GM23338 (cell line): ENCODE measurements at regions not wholly inside any gene's neighbourhood (a gene's known extent, or its start where the extent isn't known, plus 50 kb on each side); places are given as distances from the start of the nearest gene placed in this dataset.

Source experiments
- ATAC-seq: fragments of 200-7000 bp; cut with Tn5 transposase; 3 replicates; pipeline ENCODE4 v1.9.1; 2020
- DNase-seq: peaks from one replicate; pipeline ENCODE4 v3.0.0-alpha.2; 2015; ENCODE audit warnings: low spot score
- H2AFZ ChIP-seq: fragments of 200-600 bp; sonication (generic); 2 replicates; pipeline ENCODE4 v1.8.0; 2016; ENCODE audit warnings: antibody characterized with exemption, mild to moderate bottlenecking, moderate library complexity
- H3F3A ChIP-seq: fragments of 200-600 bp; sonication (generic); replicated peaks from 2 replicates; pipeline ENCODE4 v1.8.0; 2017; ENCODE audit warnings: antibody characterized with exemption, mixed run types, low read depth
- H3K27ac ChIP-seq: fragments of 200-600 bp; sonication (generic); 2 replicates; pipeline ENCODE4 v1.6.1; 2016; ENCODE audit warnings: low read depth
- H3K27me3 ChIP-seq: fragments of 200-600 bp; sonication (generic); 2 replicates; pipeline ENCODE4 v1.8.0; 2016; ENCODE audit warnings: mild to moderate bottlenecking, mixed run types, moderate library complexity; ENCODE audit not compliant: insufficient read depth
- H3K36me3 ChIP-seq: fragments of 200-600 bp; sonication (generic); 2 replicates; pipeline ENCODE4 v1.8.0; 2016; ENCODE audit warnings: mild to moderate bottlenecking; ENCODE audit not compliant: insufficient read depth
- H3K4me1 ChIP-seq: fragments of 200-600 bp; sonication (generic); 2 replicates; pipeline ENCODE4 v1.8.0; 2016; ENCODE audit warnings: mild to moderate bottlenecking, moderate library complexity; ENCODE audit not compliant: insufficient read depth
- H3K4me2 ChIP-seq: fragments of 200-600 bp; sonication (generic); 2 replicates; pipeline ENCODE4 v1.7.1; 2017; ENCODE audit warnings: mixed run types
- H3K4me3 ChIP-seq: fragments of 200-600 bp; sonication (generic); 2 replicates; pipeline ENCODE4 v1.6.1; 2016; ENCODE audit warnings: mixed run types
- H3K79me2 ChIP-seq: fragments of 200-600 bp; sonication (generic); replicated peaks from 2 replicates; pipeline ENCODE4 v1.8.0; 2017; ENCODE audit warnings: mild to moderate bottlenecking; ENCODE audit not compliant: insufficient read depth
- H3K9me2 ChIP-seq: fragments of 200-600 bp; sonication (generic); 2 replicates; pipeline ENCODE4 v1.8.0; 2017; ENCODE audit not compliant: insufficient read depth
- H4K20me1 ChIP-seq: fragments of 200-600 bp; sonication (generic); replicated peaks from 2 replicates; pipeline ENCODE4 v1.8.0; 2017; ENCODE audit warnings: mild to moderate bottlenecking; ENCODE audit not compliant: insufficient read depth
- H3K27ac Mint-ChIP-seq: 2 replicates; pipeline ENCODE4 v1.8.0; 2020; ENCODE audit warnings: inconsistent platforms, mild to moderate bottlenecking, moderate library complexity, mixed read lengths
- H3K27me3 Mint-ChIP-seq: 3 replicates; pipeline ENCODE4 v1.8.0; 2022; ENCODE audit warnings: low read depth, mild to moderate bottlenecking, moderate library complexity, mixed read lengths, inconsistent platforms; ENCODE audit not compliant: insufficient read depth, poor library complexity
- H3K36me3 Mint-ChIP-seq: 3 replicates; pipeline ENCODE4 v1.8.0; 2021; ENCODE audit warnings: low read depth, mild to moderate bottlenecking, inconsistent platforms, moderate library complexity, mixed read lengths
- H3K4me1 Mint-ChIP-seq: 3 replicates; pipeline ENCODE4 v1.8.0; 2020; ENCODE audit warnings: mild to moderate bottlenecking, inconsistent platforms, mixed read lengths
- H3K4me3 Mint-ChIP-seq: 3 replicates; pipeline ENCODE4 v1.8.0; 2021; ENCODE audit warnings: moderate library complexity, mild to moderate bottlenecking, inconsistent platforms, mixed read lengths
- H3K9me3 Mint-ChIP-seq: 3 replicates; pipeline ENCODE4 v1.8.0; 2020; ENCODE audit warnings: moderate library complexity, mild to moderate bottlenecking, inconsistent platforms, mixed read lengths
- CREB1 ChIP-seq: fragments of 250-450 bp; sonication (Bioruptor Pico); IDR thresholded peaks from 2 replicates; pipeline ENCODE4 v1.5.0; 2020; ENCODE audit warnings: low read depth, mild to moderate bottlenecking, moderate library complexity
- CTCF ChIP-seq, 2 experiments: fragments of 200-600 bp in 1 of 2; sonication (generic) in 1 of 2; conservative IDR thresholded peaks; 2 replicates each; pipeline versions ENCODE4 v1.5.1 to v1.6.1; 2016 to 2017; ENCODE audit warnings: antibody characterized with exemption in 2 of 2, low read depth in 2 of 2, mild to moderate bottlenecking in 2 of 2, moderate library complexity in 1 of 2
- ETS1 ChIP-seq: IDR thresholded peaks from 2 replicates; pipeline ENCODE4 v1.6.1; 2016; ENCODE audit warnings: antibody characterized with exemption
- EZH2 ChIP-seq: fragments of 200-600 bp; sonication (generic); IDR thresholded peaks from one replicate; pipeline ENCODE4 v1.8.0; 2017; ENCODE audit warnings: antibody characterized with exemption, mild to moderate bottlenecking, low read depth; ENCODE audit not compliant: unreplicated experiment
- EZH2phosphoT487 ChIP-seq: fragments of 200-600 bp; sonication (generic); IDR thresholded peaks from one replicate; pipeline ENCODE4 v1.8.1; 2018; ENCODE audit warnings: antibody characterized with exemption; ENCODE audit not compliant: unreplicated experiment
- JUNB ChIP-seq: IDR thresholded peaks from one replicate; pipeline ENCODE4 v1.6.1; 2016; ENCODE audit warnings: antibody characterized with exemption; ENCODE audit not compliant: unreplicated experiment
- NANOG ChIP-seq: IDR thresholded peaks from 2 replicates; pipeline ENCODE4 v1.6.1; 2016; ENCODE audit warnings: antibody characterized with exemption, borderline replicate concordance
- POLR2AphosphoS5 ChIP-seq: IDR thresholded peaks from 2 replicates; pipeline ENCODE4 v1.6.1; 2016; ENCODE audit warnings: antibody characterized with exemption, low read depth
- REST ChIP-seq: IDR thresholded peaks from one replicate; pipeline ENCODE4 v1.6.1; 2018; ENCODE audit warnings: antibody characterized with exemption; ENCODE audit not compliant: unreplicated experiment
- STAT1 ChIP-seq: IDR thresholded peaks from one replicate; pipeline ENCODE4 v1.6.1; 2016; ENCODE audit warnings: antibody characterized with exemption; ENCODE audit not compliant: unreplicated experiment
- ZNF114 ChIP-seq: fragments of 250-450 bp; sonication (Bioruptor Pico); IDR thresholded peaks from 2 replicates; pipeline ENCODE4 v1.5.0; 2020; ENCODE audit warnings: mild to moderate bottlenecking, moderate library complexity
- ZNF331 ChIP-seq: fragments of 250-450 bp; sonication (Bioruptor Pico); IDR thresholded peaks from 2 replicates; pipeline ENCODE4 v1.5.0; 2020; ENCODE audit warnings: low read depth, mild to moderate bottlenecking, moderate library complexity
- ZNF462 ChIP-seq: fragments of 250-450 bp; sonication (Bioruptor Pico); IDR thresholded peaks from 2 replicates; pipeline ENCODE4 v1.5.0; 2020; ENCODE audit warnings: mild to moderate bottlenecking, moderate library complexity

- Histone ChIP-seq H3K79me2 (no peaks in the 10 kb centered on the region), H3K27ac (no peak overlapping the region), H3K36me3 (no peaks in the 10 kb centered on the region), H3F3A (no peaks in the 10 kb centered on the region), H4K20me1 (no peaks in the 10 kb centered on the region), H3K4me3 (no peak overlapping the region), H3K9me2 (no peaks in the 10 kb centered on the region), H3K4me2 (no peak overlapping the region), H2AFZ (no peak overlapping the region), H3K27me3 (no peaks in the 10 kb centered on the region), H3K4me1 (no peaks in the 10 kb centered on the region)
- Mint-ChIP-seq H3K27ac (no peak overlapping the region), H3K27me3 (no peaks in the 10 kb centered on the region), H3K9me3 (no peaks in the 10 kb centered on the region; the same call in 1 of the 3 replicates), H3K4me3 (no peak overlapping the region), H3K36me3 (no peaks in the 10 kb centered on the region), H3K4me1 (peaks cover 17% of the 10 kb centered on the region)
- DNase-seq (no peak), ATAC-seq (no peak)
- TF ChIP-seq CREB1 (CRISPR knock-in tag) (no peak), EZH2 (no peak), REST (no peak), POLR2AphosphoS5 (no peak), JUNB (no peak), ZNF114 (CRISPR knock-in tag) (no peak), EZH2phosphoT487 (no peak), ZNF462 (CRISPR knock-in tag) (no peak), CTCF (conservative IDR thresholded peaks at IDR 0.05; ENCODE audit: low read depth in 2 of 2) (no peak), ZNF331 (CRISPR knock-in tag) (no peak), ETS1 (no peak), STAT1 (no peak), NANOG (no peak)
These were observed 457.5 kb downstream of the FGF13 start for GRCh38 chrX:138254001-138254400.
